ENCODE measurements at regions not wholly inside any gene's neighbourhood (a gene's known extent, or its start where the extent isn't known, plus 50 kb on each side); places are given as distances from the start of the nearest gene placed in this dataset.

DNA sequence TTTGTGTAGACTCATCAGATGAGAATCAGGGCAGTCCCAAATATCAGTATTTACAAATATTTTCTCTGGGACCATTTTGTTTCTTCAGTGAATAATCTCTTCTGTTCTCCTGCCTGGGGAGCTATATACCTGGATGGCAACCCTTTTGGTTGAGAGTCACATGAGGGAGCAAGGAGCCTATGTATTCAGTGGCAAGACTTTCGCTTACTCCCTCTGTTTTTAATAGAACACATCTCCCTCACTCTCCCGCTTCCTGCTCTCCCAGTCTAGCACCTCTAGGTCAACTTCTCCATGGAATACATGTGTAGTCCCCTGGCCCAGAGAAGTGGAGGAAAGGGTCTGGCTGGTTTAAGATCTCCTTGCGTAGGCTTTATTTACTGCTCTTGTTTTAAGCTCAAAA lies 600.3 kb downstream of the CCDC85A start:
- H2AFZ ChIP-seq = no peak overlapping the region
- no peak overlapping the region for H3K27ac ChIP-seq
- H3K9me2 ChIP-seq (ENCODE audit: insufficient read depth) = no peaks in the 10 kb centered on the region
- intact Hi-C loops (cut with micrococcal nuclease; ENCODE audit: unreplicated experiment) = no loop called here
- H3K4me1 ChIP-seq (replicated peaks; ENCODE audit: insufficient read depth) = no peaks in the 10 kb centered on the region
- ChIA-PET CTCF (no interaction called here), POLR2A (ENCODE audit: unreplicated experiment) (no interaction called here)
- H3F3A ChIP-seq (ENCODE audit: insufficient read depth, low read depth) = no peaks in the 10 kb centered on the region
- H3K4me3 ChIP-seq = no peak overlapping the region
- no peaks in the 10 kb centered on the region for H3K79me2 ChIP-seq (ENCODE audit: low read depth)
- no peak for DNase-seq
- BruUV-seq (replicated peaks) = no TSS peak
- TF ChIP-seq, protein P1, sequence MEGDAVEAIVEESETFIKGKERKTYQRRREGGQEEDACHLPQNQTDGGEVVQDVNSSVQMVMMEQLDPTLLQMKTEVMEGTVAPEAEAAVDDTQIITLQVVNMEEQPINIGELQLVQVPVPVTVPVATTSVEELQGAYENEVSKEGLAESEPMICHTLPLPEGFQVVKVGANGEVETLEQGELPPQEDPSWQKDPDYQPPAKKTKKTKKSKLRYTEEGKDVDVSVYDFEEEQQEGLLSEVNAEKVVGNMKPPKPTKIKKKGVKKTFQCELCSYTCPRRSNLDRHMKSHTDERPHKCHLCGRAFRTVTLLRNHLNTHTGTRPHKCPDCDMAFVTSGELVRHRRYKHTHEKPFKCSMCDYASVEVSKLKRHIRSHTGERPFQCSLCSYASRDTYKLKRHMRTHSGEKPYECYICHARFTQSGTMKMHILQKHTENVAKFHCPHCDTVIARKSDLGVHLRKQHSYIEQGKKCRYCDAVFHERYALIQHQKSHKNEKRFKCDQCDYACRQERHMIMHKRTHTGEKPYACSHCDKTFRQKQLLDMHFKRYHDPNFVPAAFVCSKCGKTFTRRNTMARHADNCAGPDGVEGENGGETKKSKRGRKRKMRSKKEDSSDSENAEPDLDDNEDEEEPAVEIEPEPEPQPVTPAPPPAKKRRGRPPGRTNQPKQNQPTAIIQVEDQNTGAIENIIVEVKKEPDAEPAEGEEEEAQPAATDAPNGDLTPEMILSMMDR (conservative IDR thresholded peaks at IDR 0.05) = no peak
- no peak for TF ChIP-seq EZH2 (IDR thresholded peaks at IDR 0.05; ENCODE audit: low read depth)
- H3K9me3 ChIP-seq (ENCODE audit: insufficient read depth, low read depth) = no peaks in the 10 kb centered on the region
- no peaks in the 10 kb centered on the region for H3K27me3 ChIP-seq (ENCODE audit: insufficient read depth, low read depth)
- no peaks in the 10 kb centered on the region; the same call in 1 of the 2 replicates for H4K20me1 ChIP-seq (ENCODE audit: insufficient read depth)
- no peaks in the 10 kb centered on the region for H3K36me3 ChIP-seq (ENCODE audit: low read depth)
- H3K4me2 ChIP-seq = no peak overlapping the region

DNA sequence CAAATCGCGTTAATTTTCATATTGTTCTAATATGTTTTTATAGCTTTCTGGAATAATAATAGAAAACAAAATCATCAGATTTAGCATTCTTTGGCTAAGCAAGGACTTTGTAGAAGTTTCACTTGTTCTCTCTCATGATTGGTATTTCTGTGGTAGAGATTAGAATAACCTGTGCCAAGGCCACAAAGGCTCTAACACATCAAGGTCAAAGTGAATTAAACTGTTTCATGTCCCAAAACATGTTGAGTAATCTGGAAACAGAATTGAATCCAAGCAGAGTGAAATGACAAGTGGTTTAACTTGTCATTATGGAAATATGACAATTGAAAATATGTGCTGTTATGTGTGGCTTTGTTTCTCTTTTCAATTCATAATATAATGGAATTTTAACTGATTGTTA lies 617.4 kb downstream of the CCDC85A start:
- no peaks in the 10 kb centered on the region for H3K9me3 ChIP-seq (ENCODE audit: insufficient read depth, low read depth)
- no peak overlapping the region for H3K27ac ChIP-seq
- TF ChIP-seq, protein P1 (conservative IDR thresholded peaks at IDR 0.05) = no peak
- no peak for TF ChIP-seq EZH2 (IDR thresholded peaks at IDR 0.05; ENCODE audit: low read depth)
- H3K79me2 ChIP-seq (ENCODE audit: low read depth) = no peaks in the 10 kb centered on the region
- H3K36me3 ChIP-seq (ENCODE audit: low read depth) = no peaks in the 10 kb centered on the region
- BruUV-seq (replicated peaks) = no TSS peak
- H4K20me1 ChIP-seq (ENCODE audit: insufficient read depth) = no peaks in the 10 kb centered on the region
- no peaks in the 10 kb centered on the region for H3K4me1 ChIP-seq (replicated peaks; ENCODE audit: insufficient read depth)
- intact Hi-C loops (cut with micrococcal nuclease; ENCODE audit: unreplicated experiment) = no loop called here
- no peak overlapping the region for H3K4me3 ChIP-seq
- no peaks in the 10 kb centered on the region for H3F3A ChIP-seq (ENCODE audit: insufficient read depth, low read depth)
- no peak for DNase-seq
- no peak overlapping the region for H3K4me2 ChIP-seq
- H2AFZ ChIP-seq = no peak overlapping the region
- ChIA-PET CTCF (no interaction called here), POLR2A (ENCODE audit: unreplicated experiment) (no interaction called here)
- no peaks in the 10 kb centered on the region for H3K9me2 ChIP-seq (ENCODE audit: insufficient read depth)
- no peaks in the 10 kb centered on the region for H3K27me3 ChIP-seq (ENCODE audit: insufficient read depth, low read depth)

DNA sequence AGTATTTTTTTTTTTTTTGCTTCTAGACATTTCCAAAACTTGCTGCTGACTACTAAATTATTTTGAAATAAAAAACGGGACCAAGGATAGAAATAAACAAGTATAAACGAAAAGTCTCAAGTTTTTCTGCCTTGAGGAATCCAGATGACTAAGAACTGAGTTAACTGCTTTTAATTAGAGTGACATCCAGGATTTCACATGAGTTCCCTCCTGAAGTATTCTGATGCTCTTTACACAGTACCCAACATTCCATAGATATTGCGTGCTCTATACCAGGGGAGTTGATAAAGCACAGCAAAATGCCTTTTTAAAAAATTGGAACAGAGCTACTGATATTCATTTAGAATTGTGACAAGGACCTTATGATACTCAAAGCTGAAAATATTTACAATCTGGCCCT lies 618.0 kb downstream of the CCDC85A start:
- Histone ChIP-seq H3K79me2 (ENCODE audit: low read depth) (no peaks in the 10 kb centered on the region), H3K9me3 (ENCODE audit: insufficient read depth, low read depth) (no peaks in the 10 kb centered on the region), H3K4me2 (no peak overlapping the region), H3K27ac (no peak overlapping the region), H3F3A (ENCODE audit: insufficient read depth, low read depth) (no peaks in the 10 kb centered on the region), H2AFZ (no peak overlapping the region), H3K4me1 (replicated peaks; ENCODE audit: insufficient read depth) (no peaks in the 10 kb centered on the region), H4K20me1 (ENCODE audit: insufficient read depth) (no peaks in the 10 kb centered on the region), H3K4me3 (no peak overlapping the region), H3K9me2 (ENCODE audit: insufficient read depth) (no peaks in the 10 kb centered on the region), H3K27me3 (ENCODE audit: insufficient read depth, low read depth) (no peaks in the 10 kb centered on the region), H3K36me3 (ENCODE audit: low read depth) (no peaks in the 10 kb centered on the region)
- TF ChIP-seq, protein P1 (conservative IDR thresholded peaks at IDR 0.05) = no peak
- no peak for TF ChIP-seq EZH2 (IDR thresholded peaks at IDR 0.05; ENCODE audit: low read depth)
- ChIA-PET CTCF (no interaction called here), POLR2A (ENCODE audit: unreplicated experiment) (no interaction called here)
- intact Hi-C loops (cut with micrococcal nuclease; ENCODE audit: unreplicated experiment) = no loop called here
- no TSS peak for BruUV-seq (replicated peaks)
- no peak for DNase-seq

Measured in PC-9 (cell line).